ENCODE measurements at regions not wholly inside any gene's neighbourhood (a gene's known extent, or its start where the extent isn't known, plus 50 kb on each side); places are given as distances from the start of the nearest gene placed in this dataset.
A peak's percentile ranks its signal among the peaks of the same experiment; 100 is the strongest.

- Histone ChIP-seq H3K79me1 (ENCODE audit: low read depth, low read length) (no peaks in the 10 kb centered on the region), H3K18ac (ENCODE audit: low read length) (peak overlapping the region; percentile 85), H2AFZ (ENCODE audit: low read length) (no peak overlapping the region), H3K4ac (ENCODE audit: low read length) (peak overlapping the region; percentile 37), H3K4me1 (ENCODE audit: control insufficient read depth in 2 of 2, insufficient read depth in 1 of 2, low read depth in 1 of 2, low read length in 2 of 2) (no peaks in the 10 kb centered on the region), H2BK12ac (ENCODE audit: low read length) (no peak overlapping the region), H2BK15ac (ENCODE audit: low read length) (no peak overlapping the region), H2BK5ac (ENCODE audit: low read length) (no peak overlapping the region), H4K8ac (ENCODE audit: low read depth, low read length) (no peak overlapping the region), H3K27ac (replicated peaks; ENCODE audit: low read length) (no peak overlapping the region), H3K14ac (ENCODE audit: low read length) (peak overlapping the region; percentile 17), H4K91ac (ENCODE audit: low read depth, low read length, poor library complexity) (no peak overlapping the region), H2AK5ac (ENCODE audit: low read depth, low read length) (peak overlapping the region; percentile 75), H3K27me3 (ENCODE audit: control insufficient read depth in 3 of 3, insufficient read depth in 3 of 3, low read depth in 1 of 3, low read length in 3 of 3) (no peaks in the 10 kb centered on the region), H3K23ac (ENCODE audit: low read depth, low read length, poor library complexity) (peak overlapping the region; percentile 65), H3K4me3 (ENCODE audit: low read length in 2 of 2) (no peak overlapping the region), H2BK120ac (ENCODE audit: low read depth, low read length) (no peak overlapping the region), H3K9ac (ENCODE audit: low read depth, low read length, poor library complexity) (no peak overlapping the region), H3K9me3 (replicated peaks in 1 of 2; ENCODE audit: control insufficient read depth in 2 of 2, insufficient read depth in 1 of 2, low read depth in 1 of 2, low read length in 2 of 2) (no peaks in the 10 kb centered on the region), H3K36me3 (replicated peaks in 1 of 2; ENCODE audit: control insufficient read depth in 2 of 2, insufficient read depth in 2 of 2, low read length in 2 of 2) (no peaks in the 10 kb centered on the region), H3K4me2 (ENCODE audit: insufficient read depth, low read length, poor library complexity, severe bottlenecking) (no peak overlapping the region)
- no CpG with 5 or more reads among the region's 20 CpGs for WGBS, 2 donors (ENCODE audit: extremely low coverage in 2 of 2, insufficient read length in 2 of 2, insufficient replicate concordance in 1 of 2)
- no peak for DNase-seq (ENCODE audit: low spot score)
Measured at GRCh38 chr22:48844056-48844675, 983.5 kb downstream of the BRD1 start.

- Histone ChIP-seq H3K18ac (ENCODE audit: low read length) (peak overlapping the region; percentile 24), H3K4me1 (ENCODE audit: control insufficient read depth in 2 of 2, insufficient read depth in 1 of 2, low read depth in 1 of 2, low read length in 2 of 2) (no peaks in the 10 kb centered on the region)
- WGBS, 2 donors (ENCODE audit: extremely low coverage in 2 of 2, insufficient read length in 2 of 2, insufficient replicate concordance in 1 of 2): no CpG with 5 or more reads among the region's 9 CpGs
Measured at GRCh38 chr22:48843640-48844039, 984.0 kb downstream of the BRD1 start.

DNA sequence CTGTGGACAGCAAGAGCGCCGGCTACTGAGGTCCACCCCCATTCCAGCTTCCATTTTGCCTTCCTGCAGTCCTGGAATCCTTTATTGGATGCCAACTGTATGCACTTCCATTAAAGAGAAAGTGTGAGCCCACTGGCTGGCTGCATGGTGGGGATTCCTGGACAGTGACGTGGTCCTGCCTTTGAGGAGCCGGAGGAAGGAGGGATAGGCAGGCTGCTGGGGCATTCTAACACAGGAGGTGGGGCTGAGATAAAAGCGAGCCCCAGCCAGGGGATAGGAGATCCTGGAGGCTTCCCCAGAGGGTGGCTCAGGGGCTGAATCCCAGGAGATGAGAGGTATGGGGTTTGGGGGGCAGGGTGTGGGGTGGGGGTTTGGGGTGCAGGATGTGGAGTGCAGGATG lies 984.7 kb downstream of the BRD1 start:
- Histone ChIP-seq H3K4me3 (ENCODE audit: low read length in 2 of 2) (no peak overlapping the region), H3K4me2 (ENCODE audit: insufficient read depth, low read length, poor library complexity, severe bottlenecking) (no peak overlapping the region), H2AK5ac (ENCODE audit: low read depth, low read length) (no peak overlapping the region), H3K27ac (replicated peaks; ENCODE audit: low read length) (no peak overlapping the region), H3K9me3 (replicated peaks in 1 of 2; ENCODE audit: control insufficient read depth in 2 of 2, insufficient read depth in 1 of 2, low read depth in 1 of 2, low read length in 2 of 2) (no peaks in the 10 kb centered on the region), H3K36me3 (replicated peaks in 1 of 2; ENCODE audit: control insufficient read depth in 2 of 2, insufficient read depth in 2 of 2, low read length in 2 of 2) (no peaks in the 10 kb centered on the region), H4K8ac (ENCODE audit: low read depth, low read length) (peak overlapping the region; percentile 82), H3K9ac (ENCODE audit: low read depth, low read length, poor library complexity) (no peak overlapping the region), H3K4me1 (ENCODE audit: control insufficient read depth in 2 of 2, insufficient read depth in 1 of 2, low read depth in 1 of 2, low read length in 2 of 2) (no peaks in the 10 kb centered on the region), H2BK15ac (ENCODE audit: low read length) (no peak overlapping the region), H3K4ac (ENCODE audit: low read length) (no peak overlapping the region), H3K79me1 (ENCODE audit: low read depth, low read length) (no peaks in the 10 kb centered on the region), H2BK120ac (ENCODE audit: low read depth, low read length) (no peak overlapping the region), H3K23ac (ENCODE audit: low read depth, low read length, poor library complexity) (no peak overlapping the region), H2BK12ac (ENCODE audit: low read length) (no peak overlapping the region), H4K91ac (ENCODE audit: low read depth, low read length, poor library complexity) (no peak overlapping the region), H3K14ac (ENCODE audit: low read length) (no peak overlapping the region), H2BK5ac (ENCODE audit: low read length) (no peak overlapping the region), H3K27me3 (ENCODE audit: control insufficient read depth in 3 of 3, insufficient read depth in 3 of 3, low read depth in 1 of 3, low read length in 3 of 3) (no peaks in the 10 kb centered on the region), H3K18ac (ENCODE audit: low read length) (no peak overlapping the region), H2AFZ (ENCODE audit: low read length) (no peak overlapping the region)
- WGBS, 2 donors (ENCODE audit: extremely low coverage in 2 of 2, insufficient read length in 2 of 2, insufficient replicate concordance in 1 of 2): no CpG with 5 or more reads among the region's 5 CpGs
- DNase-seq (ENCODE audit: low spot score): no peak

More at GRCh38 chr22:48843640-48844039, 984.0 kb downstream of the BRD1 start:
- Histone ChIP-seq H2BK12ac (ENCODE audit: low read length) (no peak overlapping the region), H3K36me3 (replicated peaks in 1 of 2; ENCODE audit: control insufficient read depth in 2 of 2, insufficient read depth in 2 of 2, low read length in 2 of 2) (no peaks in the 10 kb centered on the region), H2AFZ (ENCODE audit: low read length) (no peak overlapping the region), H3K14ac (ENCODE audit: low read length) (no peak overlapping the region), H4K91ac (ENCODE audit: low read depth, low read length, poor library complexity) (no peak overlapping the region), H3K27ac (replicated peaks; ENCODE audit: low read length) (no peak overlapping the region), H3K4me3 (ENCODE audit: low read length in 2 of 2) (no peak overlapping the region), H3K9ac (ENCODE audit: low read depth, low read length, poor library complexity) (no peak overlapping the region), H3K79me1 (ENCODE audit: low read depth, low read length) (no peaks in the 10 kb centered on the region), H4K8ac (ENCODE audit: low read depth, low read length) (no peak overlapping the region), H2BK15ac (ENCODE audit: low read length) (no peak overlapping the region), H2AK5ac (ENCODE audit: low read depth, low read length) (no peak overlapping the region), H3K4me2 (ENCODE audit: insufficient read depth, low read length, poor library complexity, severe bottlenecking) (no peak overlapping the region), H3K23ac (ENCODE audit: low read depth, low read length, poor library complexity) (no peak overlapping the region), H3K4ac (ENCODE audit: low read length) (no peak overlapping the region), H2BK120ac (ENCODE audit: low read depth, low read length) (no peak overlapping the region), H3K9me3 (replicated peaks in 1 of 2; ENCODE audit: control insufficient read depth in 2 of 2, insufficient read depth in 1 of 2, low read depth in 1 of 2, low read length in 2 of 2) (no peaks in the 10 kb centered on the region), H3K27me3 (ENCODE audit: control insufficient read depth in 3 of 3, insufficient read depth in 3 of 3, low read depth in 1 of 3, low read length in 3 of 3) (no peaks in the 10 kb centered on the region), H2BK5ac (ENCODE audit: low read length) (no peak overlapping the region)
- no peak for DNase-seq (ENCODE audit: low spot score)

DNA sequence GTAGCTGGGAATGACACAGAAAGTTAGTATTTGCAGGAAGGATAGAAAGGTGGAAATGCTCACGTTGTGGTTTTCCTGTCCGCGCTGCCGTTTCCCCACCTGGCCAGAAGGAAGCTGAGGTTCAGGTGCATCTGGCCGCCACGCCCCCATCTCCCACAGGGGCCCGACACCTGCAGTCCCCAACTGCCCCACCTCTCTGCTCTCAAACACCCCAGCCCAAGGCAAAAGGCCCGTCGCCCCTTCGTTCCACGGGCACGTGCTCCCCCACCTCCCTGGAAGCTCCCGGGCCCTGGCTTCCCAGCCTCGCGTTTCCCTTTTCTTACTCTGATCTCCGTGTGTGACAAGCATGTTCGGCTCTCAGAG lies 985.1 kb downstream of the BRD1 start:
- no peak overlapping the region for H2BK5ac ChIP-seq (ENCODE audit: low read length)
- H2BK120ac ChIP-seq (ENCODE audit: low read depth, low read length): no peak overlapping the region
- no peak overlapping the region for H2AFZ ChIP-seq (ENCODE audit: low read length)
- no peak overlapping the region for H3K27ac ChIP-seq (replicated peaks; ENCODE audit: low read length)
- H2BK15ac ChIP-seq (ENCODE audit: low read length): no peak overlapping the region
- no peaks in the 10 kb centered on the region for H3K36me3 ChIP-seq (replicated peaks in 1 of 2; ENCODE audit: control insufficient read depth in 2 of 2, insufficient read depth in 2 of 2, low read length in 2 of 2)
- H3K9me3 ChIP-seq (replicated peaks in 1 of 2; ENCODE audit: control insufficient read depth in 2 of 2, insufficient read depth in 1 of 2, low read depth in 1 of 2, low read length in 2 of 2): no peaks in the 10 kb centered on the region
- no peak overlapping the region for H3K18ac ChIP-seq (ENCODE audit: low read length)
- no peak overlapping the region for H3K9ac ChIP-seq (ENCODE audit: low read depth, low read length, poor library complexity)
- no peak overlapping the region for H3K4me2 ChIP-seq (ENCODE audit: insufficient read depth, low read length, poor library complexity, severe bottlenecking)
- no peak overlapping the region for H2BK12ac ChIP-seq (ENCODE audit: low read length)
- no peak overlapping the region for H4K8ac ChIP-seq (ENCODE audit: low read depth, low read length)
- H3K4me1 ChIP-seq (ENCODE audit: control insufficient read depth in 2 of 2, insufficient read depth in 1 of 2, low read depth in 1 of 2, low read length in 2 of 2): no peaks in the 10 kb centered on the region
- no peak overlapping the region for H3K4ac ChIP-seq (ENCODE audit: low read length)
- H3K4me3 ChIP-seq (ENCODE audit: low read length in 2 of 2): no peak overlapping the region
- H3K23ac ChIP-seq (ENCODE audit: low read depth, low read length, poor library complexity): no peak overlapping the region
- no peak overlapping the region for H3K14ac ChIP-seq (ENCODE audit: low read length)
- no peaks in the 10 kb centered on the region for H3K27me3 ChIP-seq (ENCODE audit: control insufficient read depth in 3 of 3, insufficient read depth in 3 of 3, low read depth in 1 of 3, low read length in 3 of 3)
- WGBS, 2 donors (ENCODE audit: extremely low coverage in 2 of 2, insufficient read length in 2 of 2, insufficient replicate concordance in 1 of 2): no CpG with 5 or more reads among the region's 17 CpGs
- no peaks in the 10 kb centered on the region for H3K79me1 ChIP-seq (ENCODE audit: low read depth, low read length)
- no peak overlapping the region for H4K91ac ChIP-seq (ENCODE audit: low read depth, low read length, poor library complexity)
- H2AK5ac ChIP-seq (ENCODE audit: low read depth, low read length): no peak overlapping the region
- DNase-seq (ENCODE audit: low spot score): no peak
